Endothelial cell of umbilical vein (primary cell): ENCODE measurements at regions not wholly inside any gene's neighbourhood (a gene's known extent, or its start where the extent isn't known, plus 50 kb on each side); places are given as distances from the start of the nearest gene placed in this dataset.

Source experiments
- BruUV-seq: library from RNA; stranded (reverse); fragments of 400-500 nt; replicated peaks from 2 replicates; lab custom pipeline; 2021; lab: Mats Ljungman, UMichigan
- CTCF ChIA-PET: fragments of 300-600, 350-600 bp; sonication (Branson Sonifier 250); formaldehyde crosslinking; loops from one replicate; lab custom pipeline; 2021; ENCODE audit warnings: antibody characterized with exemption, inconsistent platforms; lab: Charles Lee
- POLR2A ChIA-PET: fragments of 300-600, 350-600 bp; sonication (Branson Sonifier 250); formaldehyde crosslinking; loops from one replicate; lab custom pipeline; 2021; ENCODE audit warnings: antibody characterized with exemption, inconsistent platforms; lab: Charles Lee
- DNase-seq: peaks from one replicate; pipeline ENCODE4 v3.0.0-alpha.2; 2011; ENCODE audit warnings: low read depth, low spot score
- FAIRE-seq: peaks from 2 replicates; lab custom pipeline; 2011; peaks lifted over from hg19 to GRCh38; lab: Jason Lieb, UNC
- H2AFZ ChIP-seq: 2 replicates; pipeline ENCODE4 v1.6.0; 2012; ENCODE audit warnings: low read depth, low read length, control low read depth, inconsistent platforms
- H3K27ac ChIP-seq: 2 replicates; pipeline ENCODE4 v1.5.1; 2011; ENCODE audit warnings: low read depth, mild to moderate bottlenecking, control low read depth, low read length, moderate library complexity; ENCODE audit not compliant: insufficient read depth
- H3K27me3 ChIP-seq, 2 experiments: 2 replicates each; pipeline versions ENCODE4 v1.6.0 to v1.6.1; 2011; ENCODE audit warnings: low read length in 2 of 2, mixed read lengths in 1 of 2; ENCODE audit not compliant: control insufficient read depth in 2 of 2, insufficient read depth in 2 of 2
- H3K36me3 ChIP-seq, 2 experiments: 2 replicates in 1 of 2; 3 replicates in 1 of 2; pipeline ENCODE4 v1.5.1; 2011; ENCODE audit warnings: low read length in 2 of 2, mild to moderate bottlenecking in 1 of 2, moderate library complexity in 1 of 2; ENCODE audit not compliant: control insufficient read depth in 2 of 2, insufficient read depth in 2 of 2; ENCODE audit errors: extremely low read depth in 1 of 2
- H3K4me1 ChIP-seq: 3 replicates; pipeline ENCODE4 v1.5.1; 2011; ENCODE audit warnings: mild to moderate bottlenecking, low read length; ENCODE audit not compliant: control insufficient read depth, insufficient read depth; ENCODE audit errors: extremely low read depth
- H3K4me2 ChIP-seq: 2 replicates; pipeline ENCODE4 v1.6.1; 2011; ENCODE audit warnings: low read length, control low read depth, mixed read lengths; ENCODE audit not compliant: insufficient read depth
- H3K4me3 ChIP-seq, 3 experiments: fragments of 200-600 bp in 1 of 3; sonication (generic), shearing (Covaris generic) in 1 of 3; replicated peaks in 1 of 3; 2 replicates each; pipeline ENCODE4 v1.5.1; 2011 to 2016; ENCODE audit warnings: control low read depth in 3 of 3, low read length in 3 of 3, mild to moderate bottlenecking in 2 of 3, inconsistent platforms in 1 of 3, low read depth in 1 of 3, moderate library complexity in 1 of 3; ENCODE audit not compliant: insufficient read depth in 1 of 3
- H3K79me2 ChIP-seq: 2 replicates; pipeline ENCODE4 v1.6.0; 2012; ENCODE audit warnings: low read length, inconsistent platforms; ENCODE audit not compliant: control insufficient read depth, insufficient read depth
- H3K9ac ChIP-seq: replicated peaks from 2 replicates; pipeline ENCODE3; 2011; ENCODE audit warnings: low read length, control low read depth; ENCODE audit not compliant: insufficient read depth; ENCODE audit errors: extremely low read depth
- H3K9me1 ChIP-seq: replicated peaks from 3 replicates; pipeline ENCODE4 v1.6.0; 2011; ENCODE audit warnings: mild to moderate bottlenecking, low read length; ENCODE audit not compliant: control insufficient read depth, insufficient read depth; ENCODE audit errors: extremely low read depth
- H3K9me3 ChIP-seq: replicated peaks from 2 replicates; pipeline ENCODE4 v1.5.1; 2012; ENCODE audit warnings: low read length, inconsistent platforms; ENCODE audit not compliant: control insufficient read depth, insufficient read depth
- H4K20me1 ChIP-seq: replicated peaks from 2 replicates; pipeline ENCODE3; 2011; ENCODE audit warnings: mild to moderate bottlenecking, low read length; ENCODE audit not compliant: control insufficient read depth, insufficient read depth; ENCODE audit errors: extremely low read depth
- CTCF ChIP-seq, 2 donors: IDR thresholded peaks; 1 replicate in 1 of 2; 2 replicates in 1 of 2; pipeline ENCODE4 v1.5.1; 2011; ENCODE audit warnings: low read length in 2 of 2, mild to moderate bottlenecking in 2 of 2, moderate library complexity in 2 of 2, control low read depth in 1 of 2, inconsistent platforms in 1 of 2, low read depth in 1 of 2; ENCODE audit not compliant: insufficient read depth in 1 of 2; ENCODE audit errors: extremely low read depth in 1 of 2
- FOS ChIP-seq: IDR thresholded peaks from 2 replicates; pipeline ENCODE4 v1.6.1; 2011; ENCODE audit warnings: mild to moderate bottlenecking, low read length, moderate library complexity, borderline replicate concordance; ENCODE audit not compliant: insufficient read depth
- MAX ChIP-seq: IDR thresholded peaks from 2 replicates; pipeline ENCODE4 v1.6.1; 2011; ENCODE audit not compliant: insufficient read depth, insufficient read length
- POLR2AphosphoS5 ChIP-seq: IDR thresholded peaks from 2 replicates; pipeline ENCODE4 v1.6.1; 2012; ENCODE audit warnings: low read depth, mild to moderate bottlenecking, control low read depth, low read length, moderate library complexity; ENCODE audit not compliant: insufficient read depth
- dilution Hi-C: fragments of 300-500 bp; cut with MboI; formaldehyde crosslinking; loops from one replicate; pipeline ENCODE4 v1.15.0; 2019; ENCODE audit warnings: low sequenced_read_pairs; ENCODE audit not compliant: extremely low pct_ligation_motif_present
- intact Hi-C: fragments of 100-400 bp; cut with micrococcal nuclease; formaldehyde crosslinking; loops from one replicate; pipeline ENCODE4 v1.10.0; 2022

GRCh38 chr7:91462316-91462715, 198.1 kb downstream of the FZD1 start:
- no peaks in the 10 kb centered on the region for H3K36me3 ChIP-seq
- no peaks in the 10 kb centered on the region for H4K20me1 ChIP-seq
- no peak overlapping the region for H3K4me2 ChIP-seq
- TF ChIP-seq MAX (no peak), CTCF (IDR thresholded peaks at IDR 0.05; ENCODE audit: extremely low read depth in 1 of 2, insufficient read depth in 1 of 2, low read depth in 1 of 2, low read length in 2 of 2) (no peak)
- H3K9me1 ChIP-seq: no peaks in the 10 kb centered on the region
- FAIRE-seq: no peak
- no peak overlapping the region for H3K4me3 ChIP-seq
- no peaks in the 10 kb centered on the region for H3K27me3 ChIP-seq
- ChIA-PET CTCF (no interaction called here), POLR2A (no interaction called here)
- BruUV-seq: no TSS peak
- H2AFZ ChIP-seq: no peak overlapping the region
- H3K27ac ChIP-seq: no peak overlapping the region
- intact Hi-C loops: loop anchor here (10.0 kb wide), 1 partner anchor 868 kb away; the partner anchor contains the start of gene CDK14
- no peak for DNase-seq
- no peaks in the 10 kb centered on the region for H3K9me3 ChIP-seq
- H3K4me1 ChIP-seq: peaks cover 18% of the 10 kb centered on the region
- H3K9ac ChIP-seq: no peak overlapping the region
- no peaks in the 10 kb centered on the region for H3K79me2 ChIP-seq
- dilution Hi-C loops: no loop called here

GRCh38 chr7:91463330-91463729, 199.1 kb downstream of the FZD1 start:
- H3K4me1 ChIP-seq: peaks cover 18% of the 10 kb centered on the region
- H3K27ac ChIP-seq: no peak overlapping the region
- dilution Hi-C loops (no loop called here), intact Hi-C loops (loop anchor here (10.0 kb wide), 1 partner anchor 869 kb away; the partner anchor contains the start of gene CDK14)
- ChIA-PET POLR2A (no interaction called here), CTCF (no interaction called here)
- DNase-seq: no peak
- H3K27me3 ChIP-seq: no peaks in the 10 kb centered on the region
- H3K9me3 ChIP-seq: no peaks in the 10 kb centered on the region
- H3K4me2 ChIP-seq: no peak overlapping the region
- H3K9ac ChIP-seq: no peak overlapping the region
- no peaks in the 10 kb centered on the region for H3K79me2 ChIP-seq
- no TSS peak for BruUV-seq
- H4K20me1 ChIP-seq: no peaks in the 10 kb centered on the region
- no peaks in the 10 kb centered on the region for H3K36me3 ChIP-seq
- H2AFZ ChIP-seq: no peak overlapping the region
- no peak overlapping the region for H3K4me3 ChIP-seq
- no peak for TF ChIP-seq POLR2AphosphoS5
- no peak for TF ChIP-seq FOS
- FAIRE-seq: no peak
- no peaks in the 10 kb centered on the region for H3K9me1 ChIP-seq
